ENCODE measurements at regions not wholly inside any gene's neighbourhood (a gene's known extent, or its start where the extent isn't known, plus 50 kb on each side); places are given as distances from the start of the nearest gene placed in this dataset.

DNA sequence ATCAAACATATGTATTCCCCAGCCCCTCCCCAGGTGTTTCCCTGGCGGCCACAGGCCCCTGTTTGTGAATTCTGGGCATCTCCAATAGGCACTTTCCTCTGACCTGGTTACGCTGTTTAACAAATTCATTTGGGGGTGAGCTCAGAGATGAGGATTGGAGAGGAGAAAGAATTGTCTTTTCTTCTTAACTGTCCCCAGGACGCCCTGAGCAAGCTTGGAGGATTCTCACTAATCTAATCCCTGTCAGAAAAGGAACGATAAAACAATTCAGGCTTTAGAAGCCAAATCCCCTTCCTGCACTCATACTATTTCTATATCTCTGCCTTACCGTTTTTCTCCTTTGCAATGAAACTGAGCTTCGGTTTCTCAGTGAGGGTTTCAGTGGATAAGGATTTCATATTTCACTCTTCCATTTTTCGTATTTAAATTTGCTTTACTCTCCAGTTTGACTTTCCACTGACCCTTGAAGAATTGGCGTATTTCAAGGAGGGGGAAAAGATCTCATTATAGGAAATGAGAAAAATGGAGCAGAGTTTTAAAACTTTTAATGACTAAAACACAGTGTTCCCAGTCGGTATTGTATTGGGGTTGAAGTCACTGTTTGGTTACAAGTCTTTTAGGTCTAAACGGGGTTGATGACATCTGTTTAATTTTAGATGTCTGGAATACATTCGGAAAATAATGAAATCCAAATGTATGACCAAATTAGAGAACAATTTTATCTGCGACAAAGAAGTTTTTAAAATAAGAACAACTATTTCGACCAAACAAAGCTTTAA is 180.1 kb downstream of the MACROH2A1 start:
- DNase-seq: peak; percentile 66

DNA sequence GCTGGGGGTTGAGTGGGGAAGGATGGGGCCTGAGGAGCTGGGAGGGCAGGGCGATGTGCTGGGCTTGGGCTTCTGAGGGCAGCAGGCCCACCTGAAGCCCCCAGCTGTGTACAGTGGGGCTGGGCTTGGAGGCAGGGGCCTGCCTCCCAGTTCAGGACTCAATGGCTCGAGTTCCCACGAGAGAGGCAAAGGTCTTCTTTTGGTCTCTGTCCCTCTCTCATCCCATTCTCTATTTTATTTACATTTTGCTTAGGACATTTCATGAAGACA is 180.6 kb downstream of the MACROH2A1 start:
- DNase-seq: no peak

DNA sequence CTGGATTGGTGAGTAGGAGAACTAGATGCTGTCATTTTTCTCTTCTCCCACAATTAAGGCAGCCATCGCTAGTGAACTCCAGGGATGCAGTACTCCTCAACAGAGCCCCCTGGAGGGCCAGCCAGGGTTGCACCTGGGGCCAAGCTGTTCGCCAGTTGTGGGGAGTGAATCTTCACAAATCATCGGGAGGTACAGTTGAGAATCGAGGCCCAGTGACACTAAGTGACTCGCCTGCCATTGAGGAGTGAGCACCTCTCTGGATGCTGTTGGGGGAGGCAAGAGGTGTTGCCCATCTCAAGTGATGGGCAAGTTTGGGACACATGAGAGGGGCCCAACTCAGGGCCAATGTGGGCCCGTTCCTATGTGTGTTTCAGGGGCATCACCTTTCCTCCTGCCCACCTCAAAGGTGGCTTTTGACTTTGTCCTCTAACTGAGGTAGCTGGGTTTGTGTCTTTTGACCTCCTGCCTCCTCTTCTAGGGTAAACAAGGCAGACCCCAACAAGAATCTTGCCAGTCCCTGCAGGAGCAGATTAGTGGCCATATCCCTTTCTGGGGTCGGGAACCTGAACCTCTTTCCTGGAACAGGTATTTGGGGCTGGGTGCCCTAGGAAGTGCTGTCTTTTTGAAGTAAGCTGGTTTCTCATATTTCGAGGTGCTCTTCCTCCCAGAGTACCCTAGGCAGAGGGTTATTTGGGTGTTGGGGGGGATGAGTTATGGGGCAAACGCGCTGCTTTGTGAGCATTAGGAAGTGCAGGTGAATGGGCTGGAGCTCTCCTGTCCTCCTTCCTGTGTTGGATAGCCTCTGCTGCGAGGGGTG is 181.2 kb downstream of the MACROH2A1 start:
- DNase-seq: no peak

DNA sequence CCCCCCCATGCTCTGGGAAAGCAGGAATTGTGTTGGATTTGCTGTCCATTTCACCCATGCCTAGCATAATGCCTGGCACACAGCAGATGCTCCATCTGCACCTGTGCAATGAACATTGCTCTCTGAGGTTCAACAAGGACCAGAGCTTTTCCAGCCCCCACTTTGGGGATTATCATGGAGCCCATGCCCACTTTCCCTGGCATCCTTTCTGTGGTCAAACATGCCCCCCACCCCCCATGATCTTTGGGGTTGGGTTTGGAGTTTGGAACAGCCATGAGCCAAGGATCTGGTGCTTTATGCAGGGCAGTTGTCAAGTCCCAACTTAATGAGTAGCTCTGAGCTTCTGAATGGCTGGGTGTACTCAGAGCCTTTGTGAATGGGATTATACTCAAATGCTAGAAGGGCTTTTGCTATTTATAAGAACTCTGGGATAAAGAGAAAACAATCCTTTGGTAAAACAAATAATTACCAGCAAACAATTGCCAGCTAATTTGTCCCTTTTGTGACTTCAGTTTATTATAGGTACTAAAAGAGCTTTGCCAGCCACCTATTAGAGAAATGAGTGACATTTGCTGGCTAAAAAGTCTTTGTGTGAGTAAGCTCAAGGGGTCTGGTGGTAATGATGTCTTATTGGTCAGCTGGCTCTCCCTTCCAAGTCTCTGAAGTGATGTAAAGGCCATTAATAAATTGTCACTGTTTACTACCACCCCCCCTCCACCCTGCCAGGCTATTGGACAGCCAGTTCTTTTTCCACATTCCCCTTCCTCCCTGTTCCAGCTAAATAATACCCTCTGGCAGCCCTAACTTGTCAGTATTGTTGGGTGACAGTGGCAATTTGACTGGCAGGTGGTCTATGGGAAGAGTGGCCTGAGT is 182.3 kb downstream of the MACROH2A1 start:
- DNase-seq: no peak

- no peak for DNase-seq
Observed at GRCh38 chr5:135215617-135216470, 181.8 kb upstream of the PITX1 start.

- no peak for DNase-seq
Observed at GRCh38 chr5:135214897-135215616, 181.0 kb upstream of the PITX1 start.

DNA sequence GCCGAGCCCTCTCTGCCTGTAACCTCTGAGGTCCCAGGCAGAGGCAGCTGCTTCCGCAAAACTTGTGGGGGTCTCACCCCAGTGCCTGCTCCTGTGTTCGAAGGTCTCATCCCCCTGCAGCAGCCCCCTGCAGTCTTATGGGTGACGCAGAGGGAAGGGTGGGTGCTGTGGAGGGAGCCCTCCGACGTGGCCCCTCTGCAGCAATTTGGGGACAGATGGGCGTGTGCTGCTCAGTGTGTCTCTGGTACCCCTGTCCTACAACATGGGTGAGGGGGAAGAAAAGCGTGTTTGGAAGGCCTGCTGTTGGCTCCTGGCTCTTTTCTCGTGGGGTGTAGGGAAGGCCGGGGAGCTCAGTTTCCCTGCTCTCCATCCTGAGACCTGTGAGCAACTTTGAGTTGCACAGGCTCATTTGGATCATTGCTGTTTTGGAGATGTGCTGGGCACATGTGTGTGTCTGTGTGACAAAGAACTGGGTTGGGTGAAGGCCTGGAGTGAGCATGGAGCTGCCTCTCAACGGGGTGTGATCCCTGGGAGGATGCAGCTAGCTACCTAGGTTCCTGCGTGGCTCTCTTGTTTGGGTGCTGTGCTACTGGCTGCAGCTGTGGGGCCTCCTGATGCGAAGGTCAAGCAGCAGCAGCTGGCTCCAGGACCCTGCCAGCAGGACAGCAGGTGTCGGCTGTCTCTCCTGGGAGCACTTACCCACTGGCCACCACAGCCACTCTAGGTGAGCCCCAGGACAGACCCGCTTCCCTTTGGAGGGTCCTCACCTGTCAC is 179.6 kb upstream of the PITX1 start:
- DNase-seq: no peak

DNA sequence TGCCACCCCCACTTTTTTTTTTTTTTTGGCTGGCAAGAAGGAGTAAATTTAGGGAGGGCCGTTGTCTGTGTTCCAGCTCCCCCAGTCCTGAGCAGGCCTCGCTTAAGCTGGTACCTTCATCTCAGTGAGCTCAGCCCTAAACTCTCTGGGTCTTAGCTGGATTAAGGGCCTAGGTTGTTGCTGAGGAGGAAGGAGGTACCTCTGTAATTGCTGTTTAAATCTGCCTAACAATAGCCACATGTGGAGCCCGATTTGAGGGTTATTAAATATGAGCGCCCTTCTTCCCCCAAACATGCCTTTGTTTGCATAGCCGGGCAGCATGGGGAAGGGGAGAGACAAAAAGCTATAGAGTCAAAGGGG is 179.0 kb upstream of the PITX1 start:
- no peak for DNase-seq

DNA sequence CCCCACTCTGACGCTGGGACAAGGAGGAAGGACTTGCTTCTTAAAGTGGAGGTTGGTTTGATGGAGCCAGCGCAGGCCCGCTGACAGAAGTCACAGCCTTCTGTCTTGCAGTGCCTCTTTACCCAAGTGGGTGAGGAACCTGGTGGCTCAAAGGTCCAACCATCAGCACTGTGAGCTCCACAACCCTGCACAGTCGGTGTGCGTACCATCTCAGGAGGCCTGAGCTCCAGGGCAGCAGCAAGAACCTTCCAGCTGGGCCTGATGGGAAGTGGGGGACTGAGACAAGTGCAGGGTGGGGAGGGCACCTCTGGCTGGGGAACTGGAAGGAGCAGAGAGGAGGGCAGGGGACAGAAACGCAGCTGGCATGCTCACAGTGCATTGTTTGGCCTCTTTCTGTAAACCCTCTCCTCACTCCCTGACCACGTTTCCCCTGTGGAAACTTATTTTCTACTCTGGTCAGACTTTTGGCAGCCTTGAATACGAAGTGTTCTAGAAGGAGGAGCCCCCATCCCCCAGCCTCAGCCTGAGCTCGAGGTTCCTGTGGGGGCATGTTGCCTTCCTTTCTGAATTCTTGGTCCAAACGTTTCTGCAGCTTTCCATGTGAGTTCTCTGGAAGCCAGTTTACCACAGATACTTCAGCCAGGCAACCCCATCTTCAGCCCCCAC is 178.5 kb upstream of the PITX1 start:
- no peak for DNase-seq

DNA sequence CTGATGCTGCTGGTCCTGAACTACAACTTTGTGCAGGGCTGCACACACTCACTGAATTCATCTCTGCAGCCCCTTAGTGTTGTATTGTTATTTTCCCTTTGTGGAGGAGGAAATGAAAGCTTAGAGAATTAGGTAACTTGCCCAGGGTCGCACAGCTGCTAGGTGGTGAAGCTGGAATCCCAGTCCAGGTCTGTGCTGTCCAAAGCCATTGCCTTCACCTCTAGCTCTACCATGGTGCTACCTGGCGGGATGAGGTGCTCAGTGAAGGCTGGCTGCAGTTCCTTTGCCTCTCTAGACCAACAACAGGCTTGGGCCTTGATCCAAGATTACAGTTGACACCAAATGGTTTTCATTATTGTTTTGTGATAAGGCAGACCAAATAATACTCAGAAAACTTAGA is 177.8 kb upstream of the PITX1 start:
- DNase-seq: no peak

DNA sequence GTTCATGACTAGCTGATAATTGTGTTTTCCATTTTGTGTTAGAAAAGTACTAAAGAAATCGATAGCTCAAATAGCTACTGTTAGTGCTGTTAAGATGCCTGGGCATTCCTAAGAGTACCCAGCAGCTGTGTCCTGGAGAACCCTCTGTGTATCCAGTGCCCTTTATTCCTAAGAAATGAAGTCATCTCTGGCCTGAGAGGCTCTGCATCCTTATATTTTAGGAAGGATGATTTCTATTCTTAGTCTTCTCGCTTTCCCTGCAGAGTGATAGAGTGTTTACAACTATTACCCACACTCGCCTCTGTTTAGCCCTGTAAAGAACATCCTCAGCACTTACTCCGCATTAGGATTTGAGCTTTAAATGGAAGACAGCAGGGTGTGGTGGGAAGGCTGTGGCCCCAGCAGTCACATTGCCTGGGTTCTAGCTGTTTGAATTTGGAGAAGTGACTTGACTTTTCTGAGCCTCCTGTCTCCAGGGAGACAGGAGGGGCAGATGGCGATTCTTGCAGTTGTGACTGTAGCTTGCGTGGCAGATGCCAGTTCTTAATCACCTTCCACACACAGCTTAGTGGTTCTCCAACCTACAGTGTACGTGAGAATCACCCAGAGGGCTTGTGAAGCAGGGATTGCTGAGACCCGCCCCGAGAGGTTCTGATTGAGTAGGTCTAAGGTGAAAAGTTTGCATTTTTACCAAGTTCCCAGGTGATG is 177.2 kb upstream of the PITX1 start:
- no peak for DNase-seq

DNA sequence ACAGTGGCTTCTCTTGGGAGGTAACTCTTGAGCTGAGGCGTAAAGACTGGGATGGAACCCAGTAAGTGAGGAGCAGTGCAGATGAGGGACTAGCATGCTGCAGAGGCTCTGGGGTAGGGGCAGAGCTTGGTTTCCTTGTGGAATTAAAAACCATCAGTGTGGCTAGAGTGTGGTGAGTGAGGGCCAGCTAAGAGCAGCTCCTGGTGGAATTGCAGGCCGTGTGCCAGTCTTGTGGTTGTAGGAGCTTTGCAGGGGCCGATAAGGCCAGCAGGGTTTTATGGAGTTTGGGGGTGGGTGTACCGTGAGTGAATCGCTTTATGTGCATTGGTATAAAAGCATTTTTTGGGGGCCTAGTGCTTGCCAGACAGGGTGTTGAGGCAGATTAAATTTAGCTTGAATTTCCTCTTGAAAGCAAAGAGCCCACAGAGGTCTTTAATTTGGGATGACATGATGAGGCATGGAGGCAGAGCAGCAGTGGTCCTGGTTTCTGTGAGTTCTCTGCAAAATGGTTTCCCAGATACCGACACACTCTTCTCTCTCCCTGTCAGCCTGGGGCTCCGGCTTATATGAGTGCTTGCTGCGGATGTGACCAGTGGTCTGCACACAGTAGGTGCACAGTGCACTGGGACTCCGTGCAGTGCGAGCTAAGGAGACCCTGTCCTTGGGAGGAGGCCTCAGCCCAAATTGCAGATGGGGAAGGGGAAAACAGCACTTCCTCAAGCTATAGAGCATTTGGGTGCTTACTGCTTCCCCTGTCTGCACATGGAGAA is 176.4 kb upstream of the PITX1 start:
- DNase-seq: no peak

- DNase-seq: peak; percentile 52
Observed at GRCh38 chr5:135208903-135209721, 175.1 kb upstream of the PITX1 start.

DNA sequence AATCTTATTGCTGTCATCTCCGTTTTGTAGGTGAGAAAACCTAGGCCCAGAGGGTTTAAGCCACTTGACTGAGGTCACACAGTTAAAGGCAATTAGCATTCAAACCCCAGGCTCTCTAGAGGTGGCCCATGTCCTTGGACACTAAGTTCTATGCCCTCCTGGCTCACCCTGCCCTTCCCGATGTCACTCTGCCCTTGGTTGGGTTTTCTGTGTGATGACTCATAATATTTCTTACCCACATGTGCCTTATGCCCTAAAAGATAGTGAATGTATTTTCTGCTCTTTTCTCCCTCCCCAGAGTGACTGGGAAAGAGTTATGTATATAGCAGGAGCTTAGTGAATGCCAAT is 174.5 kb upstream of the PITX1 start:
- no peak for DNase-seq

DNA sequence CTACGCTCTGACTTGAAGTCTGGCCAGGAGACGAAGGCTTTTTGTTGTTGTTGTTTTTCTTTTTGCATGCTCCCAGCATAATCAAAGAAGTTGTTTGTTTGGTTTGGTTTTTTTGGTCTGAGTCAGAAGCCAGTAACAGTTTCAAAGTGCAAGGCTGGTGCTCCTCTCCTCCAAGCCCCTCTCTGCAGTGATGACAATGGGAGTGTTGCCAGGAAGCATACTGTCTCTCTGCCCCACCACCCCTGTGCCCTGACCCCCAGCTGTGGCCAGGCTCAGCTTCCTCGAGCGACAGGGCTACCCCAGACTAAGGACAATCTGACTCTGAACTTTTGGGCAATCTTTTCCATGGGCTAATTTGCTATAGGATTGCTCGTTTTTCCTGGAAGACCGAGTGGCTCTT is 173.8 kb upstream of the PITX1 start:
- DNase-seq: no peak

GRCh38 chr5:135206862-135207261 is 172.8 kb upstream of the PITX1 start:
- DNase-seq: no peak

DNA sequence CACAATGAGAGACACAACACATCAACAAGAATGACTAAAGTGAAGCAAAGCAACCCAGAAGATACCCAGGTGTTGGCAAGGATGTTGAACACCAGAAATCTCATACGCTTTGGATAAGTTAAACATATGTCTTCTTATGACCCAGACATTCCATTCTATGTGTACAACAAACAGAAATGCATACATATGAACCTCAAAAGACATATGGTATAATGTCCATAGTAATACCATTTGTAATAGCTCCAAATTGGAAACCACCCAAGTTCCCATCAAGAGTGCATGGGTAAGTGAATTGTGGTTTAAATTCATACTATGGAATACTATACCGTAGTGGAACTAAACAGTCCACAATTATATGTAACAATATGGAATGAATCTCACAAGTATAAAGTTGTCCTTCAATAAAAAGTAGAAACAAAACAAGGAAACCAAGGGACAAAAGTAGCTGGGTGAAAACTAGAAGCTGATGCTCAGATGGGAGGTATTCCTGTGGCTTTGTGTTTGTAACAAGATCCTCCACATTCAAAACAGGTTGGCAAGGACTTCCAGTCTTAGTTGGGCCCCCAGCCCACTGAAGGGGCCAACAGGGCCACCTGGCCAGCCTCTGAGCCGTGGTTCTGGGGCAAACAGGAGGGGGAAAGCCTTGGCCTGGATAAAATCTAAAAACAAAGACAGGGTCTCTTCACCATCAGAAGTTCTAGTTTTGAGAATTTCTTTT is 171.8 kb upstream of the PITX1 start:
- no peak for DNase-seq

Data from skin of body (tissue), 1 donor.